ENCODE measurements at regions not wholly inside any gene's neighbourhood (a gene's known extent, or its start where the extent isn't known, plus 50 kb on each side); places are given as distances from the start of the nearest gene placed in this dataset.
"Not testable (repeated sequence)": the region's sequence is repeated elsewhere in the genome, so short reads cannot be mapped to it uniquely, and the experiment has no call there.

- DNase-seq = peak in 1 of 2 donors; percentile 25
Measured at GRCh38 chrX:56618323-56618722, 54.9 kb downstream of the UBQLN2 start.

DNA sequence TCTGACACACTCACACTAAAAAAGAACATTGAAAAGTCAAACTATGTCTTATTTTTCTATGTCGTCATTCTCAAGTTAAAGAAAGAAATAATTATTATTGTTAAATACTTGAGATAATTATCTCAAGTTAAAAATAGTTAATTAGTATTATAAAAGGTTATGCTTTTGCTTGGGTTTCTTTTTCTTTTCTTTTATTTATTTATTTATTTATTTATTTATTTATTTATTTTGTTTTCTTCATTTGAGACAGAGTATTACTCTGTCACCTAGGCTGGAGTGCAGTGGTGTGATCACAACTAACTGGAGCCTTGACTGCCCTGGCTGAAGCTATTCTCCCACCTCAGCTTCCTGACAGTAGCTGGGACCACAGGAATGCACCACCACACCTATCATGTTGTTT lies 59.9 kb downstream of the UBQLN2 start:
- DNase-seq = no peak

GRCh38 chrX:56635060-56635459 lies 71.6 kb downstream of the UBQLN2 start:
- DNase-seq = not testable (repeated sequence)

- no peak for DNase-seq
Measured at GRCh38 chrX:56661193-56661592, 67.8 kb upstream of the NBDY start.

Data from inflammatory macrophage (primary cell).